Gastroesophageal sphincter (tissue), 3 donors: ENCODE measurements at regions not wholly inside any gene's neighbourhood (a gene's known extent, or its start where the extent isn't known, plus 50 kb on each side); places are given as distances from the start of the nearest gene placed in this dataset.

Source experiments
- EP300 ChIP-seq: sonication (generic); formaldehyde crosslinking; IDR thresholded peaks from one replicate; pipeline ENCODE4 v1.6.1; 2017; ENCODE audit warnings: antibody characterized with exemption, mild to moderate bottlenecking
- POLR2A ChIP-seq, 2 donors: fragments of 450-650 bp; IDR thresholded peaks; one replicate each; pipeline ENCODE4 v1.6.1; 2017; ENCODE audit warnings: antibody characterized with exemption in 2 of 2, mild to moderate bottlenecking in 2 of 2, moderate library complexity in 1 of 2
- TF ChIP-seq, protein P1 (sequence below), 4 experiments: fragments of 200-600 bp in 2 of 4; fragments of 450-650 bp in 2 of 4; sonication (generic) in 1 of 4; IDR thresholded peaks; one replicate each; pipeline ENCODE4 v1.5.1; 2017 to 2019; ENCODE audit warnings: antibody characterized with exemption in 4 of 4, mild to moderate bottlenecking in 2 of 4, moderate library complexity in 2 of 4

DNA sequence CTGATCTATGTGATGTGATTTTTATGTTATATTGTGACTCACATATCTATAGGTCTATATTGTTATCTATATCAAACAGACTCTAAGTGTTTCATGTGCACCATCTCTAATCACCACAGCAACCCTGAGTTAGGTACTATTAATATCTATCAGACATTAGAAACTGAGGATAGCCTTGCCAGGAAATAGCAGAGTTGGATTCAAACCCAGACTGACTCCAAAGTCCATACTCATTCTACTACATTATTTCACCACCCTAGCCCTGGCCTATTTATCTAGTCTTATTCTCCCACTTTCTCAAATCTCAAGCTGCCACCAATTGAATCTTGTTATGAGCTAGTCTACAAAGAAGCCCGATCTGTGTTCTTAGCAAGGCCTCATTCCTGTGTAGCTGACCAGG is 65.4 kb upstream of the GNAO1 start:
- TF ChIP-seq, protein P1, sequence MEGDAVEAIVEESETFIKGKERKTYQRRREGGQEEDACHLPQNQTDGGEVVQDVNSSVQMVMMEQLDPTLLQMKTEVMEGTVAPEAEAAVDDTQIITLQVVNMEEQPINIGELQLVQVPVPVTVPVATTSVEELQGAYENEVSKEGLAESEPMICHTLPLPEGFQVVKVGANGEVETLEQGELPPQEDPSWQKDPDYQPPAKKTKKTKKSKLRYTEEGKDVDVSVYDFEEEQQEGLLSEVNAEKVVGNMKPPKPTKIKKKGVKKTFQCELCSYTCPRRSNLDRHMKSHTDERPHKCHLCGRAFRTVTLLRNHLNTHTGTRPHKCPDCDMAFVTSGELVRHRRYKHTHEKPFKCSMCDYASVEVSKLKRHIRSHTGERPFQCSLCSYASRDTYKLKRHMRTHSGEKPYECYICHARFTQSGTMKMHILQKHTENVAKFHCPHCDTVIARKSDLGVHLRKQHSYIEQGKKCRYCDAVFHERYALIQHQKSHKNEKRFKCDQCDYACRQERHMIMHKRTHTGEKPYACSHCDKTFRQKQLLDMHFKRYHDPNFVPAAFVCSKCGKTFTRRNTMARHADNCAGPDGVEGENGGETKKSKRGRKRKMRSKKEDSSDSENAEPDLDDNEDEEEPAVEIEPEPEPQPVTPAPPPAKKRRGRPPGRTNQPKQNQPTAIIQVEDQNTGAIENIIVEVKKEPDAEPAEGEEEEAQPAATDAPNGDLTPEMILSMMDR (IDR thresholded peaks at IDR 0.05): no peak
- TF ChIP-seq POLR2A (IDR thresholded peaks at IDR 0.05): no peak
- no peak for TF ChIP-seq EP300
